Ovary (tissue), 7 donors: ENCODE measurements at regions not wholly inside any gene's neighbourhood (a gene's known extent, or its start where the extent isn't known, plus 50 kb on each side); places are given as distances from the start of the nearest gene placed in this dataset.

Source experiments
- DNase-seq, 5 donors: peaks; one replicate each; pipeline ENCODE4 v3.0.0-alpha.2; 2019 to 2020
- H3K27ac ChIP-seq, 2 donors: fragments of 200-600 bp; one replicate each; pipeline versions ENCODE4 v1.5.1 to v1.8.0; 2019 to 2022
- H3K27me3 ChIP-seq: fragments of 200-600 bp; one replicate; pipeline ENCODE4 v1.8.0; 2022
- H3K36me3 ChIP-seq: fragments of 200-600 bp; sonication (generic); one replicate; pipeline ENCODE4 v1.5.1; 2019
- H3K4me1 ChIP-seq: one replicate; pipeline ENCODE4 v1.8.1; 2013; ENCODE audit warnings: mild to moderate bottlenecking, moderate library complexity; ENCODE audit not compliant: insufficient read depth
- H3K4me3 ChIP-seq: fragments of 200-600 bp; sonication (generic); one replicate; pipeline ENCODE4 v1.5.1; 2017
- H3K9me3 ChIP-seq, 2 donors: fragments of 200-600 bp in 1 of 2; sonication (generic) in 1 of 2; one replicate each; pipeline versions ENCODE4 v1.5.1 to v1.8.1; 2013 to 2019; ENCODE audit warnings: mild to moderate bottlenecking in 1 of 2, moderate library complexity in 1 of 2
- EP300 ChIP-seq: sonication (generic); formaldehyde crosslinking; IDR thresholded peaks from one replicate; pipeline ENCODE4 v1.6.1; 2017; ENCODE audit warnings: antibody characterized with exemption
- POLR2A ChIP-seq: fragments of 450-650 bp; IDR thresholded peaks from one replicate; pipeline ENCODE4 v1.6.1; 2017; ENCODE audit warnings: antibody characterized with exemption, mild to moderate bottlenecking, moderate library complexity
- WGBS, 3 donors: extraction: QIAGEN DNeasy Blood & Tissue Kit in 1 of 3; methylation state at CpG; one replicate each; pipeline versions ENCODE4 v1.1.5 to v1.1.7; 2013 to 2017; 5-methylcytosine and 5-hydroxymethylcytosine counted together
- intact Hi-C, 4 donors: fragments of 100-400 bp; cut with DNase I; formaldehyde crosslinking; loops; one replicate each; pipeline versions ENCODE4 v1.11.0 to v1.15.1; 2022 to 2023
- TF ChIP-seq, protein P1 (sequence below), 3 donors: fragments of 450-650 bp in 2 of 3; fragments of 200-600 bp in 1 of 3; IDR thresholded peaks; one replicate each; pipeline versions ENCODE4 v1.5.1 to v1.8.0; 2016 to 2022; ENCODE audit warnings: antibody characterized with exemption in 3 of 3, mild to moderate bottlenecking in 1 of 3
- donor health status: DM: no; HTN: no; CAD: no; lungs with moderate emphysema.
- donor health status: DM: no; HTN: no; CAD: no.
- donor health status: Bipolar disorder and iron deficiency.
- donor health status: DM: no; HTN: no; CAD: no.
- donor health status: DM: yes; HTN: yes; CAD: no.

- Histone ChIP-seq H3K36me3 (no peaks in the 10 kb centered on the region), H3K27ac (no peak overlapping the region), H3K4me1 (peaks cover 4% of the 10 kb centered on the region), H3K4me3 (no peak overlapping the region), H3K9me3 (no peaks in the 10 kb centered on the region), H3K27me3 (no peaks in the 10 kb centered on the region)
- TF ChIP-seq, protein P1, sequence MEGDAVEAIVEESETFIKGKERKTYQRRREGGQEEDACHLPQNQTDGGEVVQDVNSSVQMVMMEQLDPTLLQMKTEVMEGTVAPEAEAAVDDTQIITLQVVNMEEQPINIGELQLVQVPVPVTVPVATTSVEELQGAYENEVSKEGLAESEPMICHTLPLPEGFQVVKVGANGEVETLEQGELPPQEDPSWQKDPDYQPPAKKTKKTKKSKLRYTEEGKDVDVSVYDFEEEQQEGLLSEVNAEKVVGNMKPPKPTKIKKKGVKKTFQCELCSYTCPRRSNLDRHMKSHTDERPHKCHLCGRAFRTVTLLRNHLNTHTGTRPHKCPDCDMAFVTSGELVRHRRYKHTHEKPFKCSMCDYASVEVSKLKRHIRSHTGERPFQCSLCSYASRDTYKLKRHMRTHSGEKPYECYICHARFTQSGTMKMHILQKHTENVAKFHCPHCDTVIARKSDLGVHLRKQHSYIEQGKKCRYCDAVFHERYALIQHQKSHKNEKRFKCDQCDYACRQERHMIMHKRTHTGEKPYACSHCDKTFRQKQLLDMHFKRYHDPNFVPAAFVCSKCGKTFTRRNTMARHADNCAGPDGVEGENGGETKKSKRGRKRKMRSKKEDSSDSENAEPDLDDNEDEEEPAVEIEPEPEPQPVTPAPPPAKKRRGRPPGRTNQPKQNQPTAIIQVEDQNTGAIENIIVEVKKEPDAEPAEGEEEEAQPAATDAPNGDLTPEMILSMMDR (IDR thresholded peaks at IDR 0.05) = no peak
- TF ChIP-seq POLR2A = no peak
- TF ChIP-seq EP300 = no peak
- DNase-seq = no peak
- intact Hi-C loops = no loop called here
Observed at GRCh38 chr1:67963263-67963662, 87.2 kb downstream of the DIRAS3 start.

GRCh38 chr1:67960766-67961165, 89.7 kb downstream of the DIRAS3 start:
- Histone ChIP-seq H3K36me3 (no peaks in the 10 kb centered on the region), H3K9me3 (no peaks in the 10 kb centered on the region), H3K27me3 (no peaks in the 10 kb centered on the region), H3K4me1 (peaks cover 9% of the 10 kb centered on the region), H3K27ac (no peak overlapping the region), H3K4me3 (no peak overlapping the region)
- no peak for TF ChIP-seq POLR2A
- TF ChIP-seq, protein P1 (IDR thresholded peaks at IDR 0.05) = no peak
- TF ChIP-seq EP300 = no peak
- intact Hi-C loops = no loop called here
- DNase-seq = no peak
- 62 to 67% (median 63%) methylated on average over 2 of the region's 2 CpGs for WGBS, 3 donors

DNA sequence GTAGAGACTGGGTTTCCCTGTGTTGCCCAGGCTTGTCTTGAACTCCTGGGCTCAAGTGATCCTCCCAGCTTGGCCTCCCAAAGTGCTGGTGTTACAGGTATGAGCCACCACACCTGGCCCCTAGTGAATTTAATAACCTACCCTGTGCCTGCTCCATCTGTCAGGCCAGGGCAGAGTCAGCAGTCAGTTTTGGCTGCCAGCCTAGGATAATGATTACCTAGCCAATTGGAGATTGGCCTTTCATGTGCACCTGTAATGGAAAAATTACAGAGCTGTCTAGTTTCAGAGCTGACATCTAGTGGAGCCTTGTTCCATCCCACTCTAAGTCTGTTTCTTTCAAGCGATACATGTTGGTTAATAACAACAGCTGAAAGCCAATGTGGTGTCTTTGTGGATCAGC, 92.0 kb downstream of the DIRAS3 start:
- no peak overlapping the region for H3K27ac ChIP-seq

DNA sequence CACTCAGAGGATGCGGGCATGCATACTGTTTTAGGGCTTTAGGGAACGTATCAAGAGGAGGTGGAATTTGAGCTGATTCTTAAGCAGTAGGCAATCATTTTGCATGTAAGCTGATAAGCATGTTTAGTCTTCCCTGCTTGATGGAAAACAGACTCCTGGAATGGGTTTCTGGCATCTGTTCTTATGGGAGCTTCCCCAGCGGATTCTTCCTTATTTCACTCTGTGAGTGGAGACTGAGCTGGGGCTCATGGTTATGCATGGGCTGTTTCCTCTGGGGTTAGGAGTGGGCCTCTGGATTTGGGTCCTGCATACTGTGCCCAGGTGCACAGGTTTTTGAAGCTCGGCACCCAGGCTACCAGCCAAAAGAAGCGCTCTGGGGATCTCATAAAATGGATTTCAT, 93.4 kb downstream of the DIRAS3 start:
- no peaks in the 10 kb centered on the region for H3K36me3 ChIP-seq
- intact Hi-C loops = no loop called here
- DNase-seq = peak in 4 of 5 donors; percentile 41 to 57 (median 46)
- no peak overlapping the region for H3K27ac ChIP-seq
- H3K4me3 ChIP-seq = no peak overlapping the region
- no peaks in the 10 kb centered on the region for H3K9me3 ChIP-seq
- 12 to 16% (median 13%) methylated on average over 5 of the region's 5 CpGs for WGBS, 3 donors
- H3K27me3 ChIP-seq = no peaks in the 10 kb centered on the region
- TF ChIP-seq EP300 (no peak), POLR2A (no peak)
- TF ChIP-seq, protein P1 (IDR thresholded peaks at IDR 0.05) = no peak
- H3K4me1 ChIP-seq = peaks cover 14% of the 10 kb centered on the region

More for the DNA sequence above, 92.0 kb downstream of the DIRAS3 start:
- Histone ChIP-seq H3K4me3 (no peak overlapping the region), H3K36me3 (no peaks in the 10 kb centered on the region), H3K27me3 (no peaks in the 10 kb centered on the region), H3K4me1 (peaks cover 9% of the 10 kb centered on the region), H3K9me3 (no peaks in the 10 kb centered on the region)
- no peak for TF ChIP-seq POLR2A
- 96 to 100% (median 99%) methylated on average over 1 of the region's 1 CpG for WGBS, 3 donors
- intact Hi-C loops = no loop called here
- DNase-seq = no peak

- Histone ChIP-seq H3K9me3 (no peaks in the 10 kb centered on the region), H3K27ac (no peak overlapping the region), H3K27me3 (no peaks in the 10 kb centered on the region), H3K4me1 (peaks cover 16% of the 10 kb centered on the region), H3K36me3 (no peaks in the 10 kb centered on the region), H3K4me3 (no peak overlapping the region)
- intact Hi-C loops = no loop called here
- TF ChIP-seq EP300 (no peak), POLR2A (no peak)
- TF ChIP-seq, protein P1 (IDR thresholded peaks at IDR 0.05) = no peak
- DNase-seq = no peak
Observed at GRCh38 chr1:67956116-67956515, 94.3 kb downstream of the DIRAS3 start.
